Naive B cell (primary cell): ENCODE measurements at regions not wholly inside any gene's neighbourhood (a gene's known extent, or its start where the extent isn't known, plus 50 kb on each side); places are given as distances from the start of the nearest gene placed in this dataset.

Experiments
- ATAC-seq, 2 donors: fragments of 150-1000 bp; cut with Tn5 transposase; 2 replicates each; pipeline ENCODE4 v1.10.0; 2021; ENCODE audit warnings: low read depth in 2 of 2, mild to moderate bottlenecking in 2 of 2, moderate library complexity in 2 of 2
- DNase-seq: peaks from one replicate; pipeline ENCODE4 v3.0.0; 2022
- H3K27ac Mint-ChIP-seq, 6 donors: one replicate each; pipeline ENCODE4 v1.8.0; 2020 to 2022; ENCODE audit warnings: mild to moderate bottlenecking in 6 of 6, mixed read lengths in 6 of 6, moderate library complexity in 5 of 6, inconsistent platforms in 2 of 6
- H3K27me3 Mint-ChIP-seq, 3 donors: one replicate each; pipeline ENCODE4 v1.8.0; 2021 to 2022; ENCODE audit warnings: mixed read lengths in 3 of 3, mild to moderate bottlenecking in 1 of 3
- H3K36me3 Mint-ChIP-seq, 2 donors: one replicate each; pipeline ENCODE4 v1.8.0; 2020 to 2022; ENCODE audit warnings: mixed read lengths in 2 of 2, inconsistent platforms in 1 of 2, mild to moderate bottlenecking in 1 of 2
- H3K4me1 Mint-ChIP-seq, 3 donors: one replicate each; pipeline ENCODE4 v1.8.0; 2020 to 2022; ENCODE audit warnings: mixed read lengths in 3 of 3, inconsistent platforms in 1 of 3, mild to moderate bottlenecking in 1 of 3, moderate library complexity in 1 of 3
- H3K4me3 Mint-ChIP-seq, 8 donors: one replicate each; pipeline ENCODE4 v1.8.0; 2020 to 2022; ENCODE audit warnings: mild to moderate bottlenecking in 8 of 8, mixed read lengths in 8 of 8, moderate library complexity in 8 of 8, inconsistent platforms in 2 of 8
- H3K9me3 Mint-ChIP-seq, 7 donors: one replicate each; pipeline ENCODE4 v1.8.0; 2020 to 2022; ENCODE audit warnings: mixed read lengths in 7 of 7, mild to moderate bottlenecking in 5 of 7, inconsistent platforms in 2 of 7, moderate library complexity in 1 of 7

DNA sequence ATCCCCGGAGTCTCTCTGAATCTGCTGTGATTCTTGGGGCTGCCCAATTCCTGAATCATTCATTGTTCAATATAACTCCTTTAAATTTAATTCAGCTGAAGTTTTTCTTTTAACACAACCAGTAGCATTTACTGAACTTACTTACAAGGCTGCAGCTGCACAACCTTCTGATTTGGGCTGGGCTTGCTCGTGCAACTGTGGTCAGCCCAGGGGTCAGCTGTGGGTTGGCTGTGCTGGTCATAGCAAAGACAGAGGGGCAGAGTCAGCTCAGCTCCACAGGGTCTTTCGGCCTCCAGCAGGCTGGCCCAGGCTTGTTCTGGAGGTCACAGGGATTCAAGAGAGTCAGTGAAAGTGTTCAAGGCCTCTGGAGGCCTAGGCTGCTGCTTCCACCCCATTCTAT is 186.1 kb downstream of the MATN1 start:
- H3K4me3 Mint-ChIP-seq = no peak overlapping the region
- no peaks in the 10 kb centered on the region for H3K4me1 Mint-ChIP-seq
- H3K36me3 Mint-ChIP-seq = no peaks in the 10 kb centered on the region
- no peak overlapping the region for H3K27ac Mint-ChIP-seq
- ATAC-seq (no peak), DNase-seq (no peak)
- H3K9me3 Mint-ChIP-seq = peaks cover 0 to 6% (median 0%) of the 10 kb centered on the region in 7 donors
- H3K27me3 Mint-ChIP-seq = peaks cover 0 to 27% (median 24%) of the 10 kb centered on the region in 3 donors

DNA sequence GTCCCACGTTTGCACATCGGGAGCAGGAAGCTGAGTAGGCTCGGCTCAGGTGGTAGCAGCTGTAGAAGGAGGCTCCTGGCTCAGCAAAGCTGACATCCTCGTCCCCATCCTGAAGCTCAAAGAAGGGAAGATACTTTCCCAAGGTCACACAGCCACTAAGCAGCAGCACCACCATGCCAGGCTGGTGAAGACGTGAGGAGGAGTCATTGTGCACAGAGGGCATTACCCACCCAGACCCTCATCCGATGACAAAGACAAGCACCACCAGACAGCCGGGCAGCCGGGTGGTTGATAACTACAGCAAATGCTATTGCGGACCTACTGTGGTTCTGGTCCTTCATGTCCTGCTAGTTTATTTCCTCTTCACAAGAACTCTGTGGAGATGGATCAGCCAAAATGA is 186.9 kb downstream of the MATN1 start:
- ATAC-seq (no peak), DNase-seq (no peak)
- Mint-ChIP-seq H3K4me3 (no peak overlapping the region), H3K27ac (no peak overlapping the region), H3K27me3 (peaks cover 0 to 27% (median 24%) of the 10 kb centered on the region in 3 donors), H3K9me3 (peaks cover 0 to 6% (median 0%) of the 10 kb centered on the region in 7 donors), H3K36me3 (no peaks in the 10 kb centered on the region), H3K4me1 (no peaks in the 10 kb centered on the region)

DNA sequence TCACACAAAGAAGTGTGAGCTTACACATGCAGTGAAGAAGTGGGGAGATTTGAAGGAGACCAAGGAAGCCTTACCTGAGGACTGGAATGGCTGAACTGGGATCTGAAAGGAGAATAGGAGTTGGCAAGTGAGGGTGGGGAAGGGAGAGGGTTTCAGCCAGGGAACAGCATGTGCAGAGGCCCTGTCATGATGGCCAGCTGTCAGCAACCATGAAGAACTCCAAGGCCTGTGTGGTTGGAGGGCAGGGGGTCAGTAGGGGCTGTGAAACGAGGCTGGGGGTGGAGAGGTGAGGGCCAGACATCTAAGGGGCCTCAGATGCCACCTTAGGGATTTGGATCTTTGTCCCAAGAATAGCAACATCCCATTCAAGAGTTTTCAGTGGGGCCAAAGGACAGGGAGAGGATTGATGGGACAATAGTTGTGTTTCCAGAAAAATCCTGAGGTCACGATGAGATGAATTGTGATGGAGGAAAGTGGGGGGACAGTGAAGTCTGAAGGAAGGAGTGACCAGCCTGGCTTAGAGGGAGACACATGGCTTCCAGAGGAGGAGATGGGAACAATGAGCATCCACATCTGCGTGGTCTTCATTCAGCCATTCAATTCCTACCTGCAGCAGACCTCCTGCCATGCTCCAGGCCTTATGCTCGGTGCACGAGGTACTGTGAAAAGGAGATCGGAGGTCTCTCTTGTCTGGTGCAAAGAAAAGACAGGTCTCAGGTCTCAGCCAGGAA is 187.6 kb downstream of the MATN1 start:
- Mint-ChIP-seq H3K9me3 (peaks cover 0 to 6% (median 0%) of the 10 kb centered on the region in 7 donors), H3K27me3 (peaks cover 1 to 26% (median 26%) of the 10 kb centered on the region in 3 donors)

DNA sequence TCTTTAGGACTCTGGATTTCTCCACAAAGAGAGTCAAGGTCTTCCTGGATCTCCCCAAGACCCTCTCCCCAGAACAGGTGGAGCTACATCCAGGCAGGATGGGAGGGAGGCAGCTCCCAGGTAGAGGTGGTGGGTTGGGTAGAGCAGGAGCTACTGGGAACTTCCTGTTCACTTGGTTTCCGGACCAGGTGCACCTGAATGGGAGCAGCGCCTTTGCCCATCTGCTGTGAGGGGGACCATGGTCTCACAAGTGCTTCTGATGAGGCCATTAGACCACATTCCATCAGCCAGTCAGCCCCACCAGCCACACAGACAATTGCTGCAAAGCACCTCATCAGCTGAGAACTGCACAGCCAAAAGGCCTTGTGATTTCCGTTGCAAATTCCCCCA is 188.8 kb downstream of the MATN1 start:
- Mint-ChIP-seq H3K9me3 (peaks cover 0 to 6% (median 0%) of the 10 kb centered on the region in 7 donors), H3K36me3 (no peaks in the 10 kb centered on the region), H3K4me3 (no peak overlapping the region), H3K27ac (no peak overlapping the region), H3K4me1 (no peaks in the 10 kb centered on the region), H3K27me3 (peaks cover 3 to 32% (median 26%) of the 10 kb centered on the region in 3 donors)
- no peak for DNase-seq
- ATAC-seq = no peak

More for the DNA sequence above, 187.6 kb downstream of the MATN1 start:
- no peaks in the 10 kb centered on the region for H3K4me1 Mint-ChIP-seq
- ATAC-seq (no peak), DNase-seq (no peak)
- no peaks in the 10 kb centered on the region for H3K36me3 Mint-ChIP-seq
- H3K27ac Mint-ChIP-seq = no peak overlapping the region
- H3K4me3 Mint-ChIP-seq = no peak overlapping the region

DNA sequence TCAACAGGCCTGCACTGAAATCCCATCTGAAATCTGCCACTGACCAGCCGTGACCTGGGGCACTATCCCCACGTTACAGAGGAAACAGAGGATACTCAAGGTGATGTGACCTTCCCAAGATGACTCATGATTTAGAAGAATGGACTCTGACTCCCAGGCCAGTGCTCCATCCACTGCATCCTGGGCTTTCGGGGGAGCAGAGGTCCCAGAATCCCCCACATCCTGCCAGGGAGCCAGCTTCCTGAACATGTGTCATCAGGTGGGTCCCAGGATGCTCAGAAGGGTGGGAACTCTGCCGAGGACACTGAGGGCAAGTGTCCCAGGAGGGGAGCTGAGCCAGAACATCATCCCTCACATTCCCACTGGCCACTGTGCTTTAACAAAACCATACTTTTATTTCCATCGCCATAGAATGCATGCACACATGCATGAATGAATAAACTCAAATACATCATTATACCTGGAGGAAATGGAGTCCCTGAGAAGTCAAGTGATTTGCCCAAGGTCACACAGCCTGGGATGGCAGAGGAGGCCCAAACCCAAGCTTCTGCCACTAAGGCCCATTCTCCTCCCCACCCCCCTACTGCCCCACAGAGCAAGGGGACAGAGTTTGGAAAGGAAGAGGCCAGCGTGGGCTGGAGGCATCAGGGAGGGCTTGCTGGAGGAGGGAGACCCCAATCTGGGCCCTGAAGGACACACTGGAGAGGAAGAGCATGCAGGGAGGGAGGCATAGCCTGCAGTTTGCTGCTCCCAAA is 189.4 kb downstream of the MATN1 start:
- Mint-ChIP-seq H3K4me1 (no peaks in the 10 kb centered on the region), H3K27ac (no peak overlapping the region), H3K27me3 (peaks cover 3 to 32% (median 26%) of the 10 kb centered on the region in 3 donors), H3K36me3 (no peaks in the 10 kb centered on the region), H3K4me3 (no peak overlapping the region), H3K9me3 (peaks cover 0 to 6% (median 0%) of the 10 kb centered on the region in 7 donors)
- ATAC-seq (no peak), DNase-seq (no peak)

DNA sequence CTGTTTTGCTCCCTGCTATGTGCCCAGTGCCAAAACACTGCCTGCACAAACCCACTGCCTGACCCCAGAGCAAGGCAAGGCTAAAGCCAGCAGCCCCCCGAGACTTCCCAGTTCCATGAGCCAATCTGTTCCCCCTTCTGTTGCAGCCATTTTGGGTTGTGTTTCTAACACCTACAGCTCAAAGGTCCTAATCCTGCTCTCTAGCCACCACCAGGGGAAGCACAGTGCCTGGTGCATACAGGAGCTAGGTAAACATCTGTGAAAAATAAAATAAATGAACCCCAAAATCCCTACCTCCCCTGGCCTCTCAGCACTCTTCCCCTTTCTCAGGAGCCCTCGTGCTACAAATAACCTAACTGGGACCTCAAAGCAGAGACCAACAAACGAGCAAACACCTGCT is 190.2 kb downstream of the MATN1 start:
- ATAC-seq (no peak), DNase-seq (no peak)
- Mint-ChIP-seq H3K9me3 (peaks cover 0 to 6% (median 0%) of the 10 kb centered on the region in 7 donors), H3K27me3 (peaks cover 3 to 32% (median 26%) of the 10 kb centered on the region in 3 donors), H3K27ac (no peak overlapping the region), H3K36me3 (no peaks in the 10 kb centered on the region), H3K4me3 (no peak overlapping the region), H3K4me1 (no peaks in the 10 kb centered on the region)

DNA sequence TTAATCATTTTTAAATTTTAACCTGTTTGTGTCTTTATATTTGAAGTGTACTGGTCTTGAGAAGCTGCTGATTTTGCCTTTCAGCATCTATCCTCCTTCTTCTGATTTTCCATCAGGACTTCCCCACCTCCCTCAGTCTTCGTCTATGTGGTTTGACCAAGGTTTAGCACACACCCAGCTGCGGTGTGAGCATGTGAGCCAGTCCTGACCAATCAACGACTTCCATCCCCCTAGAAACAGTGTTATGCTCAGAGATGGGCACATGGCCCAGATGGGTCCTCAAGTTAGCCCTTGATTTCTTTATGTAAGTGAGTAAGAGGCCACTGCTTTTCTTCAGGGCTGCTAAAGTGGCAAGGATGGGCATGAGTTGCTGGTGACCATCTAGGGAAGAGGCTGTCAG is 190.8 kb downstream of the MATN1 start:
- Mint-ChIP-seq H3K4me1 (no peaks in the 10 kb centered on the region), H3K36me3 (no peaks in the 10 kb centered on the region), H3K27ac (no peak overlapping the region), H3K4me3 (no peak overlapping the region), H3K9me3 (peaks cover 0 to 6% (median 0%) of the 10 kb centered on the region in 7 donors), H3K27me3 (peaks cover 3 to 32% (median 29%) of the 10 kb centered on the region in 3 donors)
- no peak for DNase-seq
- no peak for ATAC-seq

DNA sequence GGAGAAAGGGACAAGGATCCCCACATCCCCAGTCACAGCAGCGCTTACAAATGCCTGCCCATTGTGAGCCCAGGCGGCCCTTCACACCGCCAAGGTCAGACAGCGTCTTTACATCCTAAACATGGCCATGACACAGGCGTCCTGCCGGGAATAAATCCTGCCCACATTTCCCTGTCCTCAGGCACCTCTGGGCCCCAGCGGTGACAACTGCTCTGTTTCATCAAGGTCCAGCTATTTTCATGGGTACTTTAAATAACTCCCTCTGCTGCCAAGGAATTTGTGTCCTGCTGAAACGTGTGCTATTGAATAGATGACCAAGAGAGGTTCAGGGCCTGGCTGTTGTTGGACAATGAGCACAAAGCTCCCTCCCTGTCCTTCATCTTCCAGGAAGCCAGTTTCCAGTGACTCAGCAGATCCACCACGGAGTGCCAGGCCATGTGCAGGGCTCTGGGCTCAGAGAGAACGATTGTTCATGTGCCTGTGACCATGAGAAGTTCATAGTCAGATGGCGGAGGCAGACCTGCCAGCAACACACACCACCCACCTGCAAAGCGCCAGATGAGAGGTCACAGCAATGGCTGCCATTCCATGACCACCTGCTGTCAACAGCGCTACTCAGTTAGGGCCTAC is 195.8 kb downstream of the MATN1 start:
- H3K27ac Mint-ChIP-seq = no peak overlapping the region
- ATAC-seq (no peak), DNase-seq (no peak)
- H3K4me3 Mint-ChIP-seq = no peak overlapping the region
- H3K27me3 Mint-ChIP-seq = peaks cover 15 to 35% (median 24%) of the 10 kb centered on the region in 3 donors
- peaks cover 0 to 3% (median 0%) of the 10 kb centered on the region in 7 donors for H3K9me3 Mint-ChIP-seq
- H3K4me1 Mint-ChIP-seq = no peaks in the 10 kb centered on the region
- no peaks in the 10 kb centered on the region for H3K36me3 Mint-ChIP-seq

DNA sequence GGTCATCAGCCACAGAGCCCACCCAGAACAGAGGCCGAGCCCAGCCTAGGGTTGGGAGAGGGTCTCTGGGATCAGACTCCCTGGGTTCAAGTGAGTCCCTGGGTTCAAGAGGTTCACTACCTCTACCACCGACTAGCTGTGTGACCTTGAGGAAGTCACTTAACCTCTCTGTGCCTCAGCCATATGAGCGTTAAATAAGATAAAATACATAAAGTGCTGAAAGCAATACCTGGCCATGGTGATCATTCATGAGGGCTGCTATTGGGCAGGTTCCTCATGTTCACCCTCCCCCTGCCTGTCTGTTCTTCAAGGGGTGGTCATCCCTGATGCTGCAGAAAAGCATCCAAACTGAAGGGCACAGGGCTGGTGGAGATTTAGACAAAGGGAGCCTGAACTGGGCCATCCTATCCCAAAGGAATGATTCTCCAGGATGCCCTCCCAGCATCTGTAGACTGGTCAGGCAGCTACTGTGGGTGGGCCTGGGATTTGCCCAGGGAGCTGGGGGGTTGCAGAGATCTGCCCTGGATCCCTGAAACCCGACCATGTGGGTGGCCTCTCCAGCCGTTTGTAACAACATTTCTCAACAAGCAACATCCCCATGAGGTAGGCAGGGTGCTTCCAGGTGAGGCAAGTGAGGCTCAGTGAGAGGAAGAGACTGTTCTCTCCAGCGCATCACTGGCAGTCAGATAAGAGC is 196.6 kb downstream of the MATN1 start:
- no peaks in the 10 kb centered on the region for H3K4me1 Mint-ChIP-seq
- H3K27me3 Mint-ChIP-seq = peaks cover 15 to 40% (median 31%) of the 10 kb centered on the region in 3 donors
- no peak overlapping the region for H3K27ac Mint-ChIP-seq

DNA sequence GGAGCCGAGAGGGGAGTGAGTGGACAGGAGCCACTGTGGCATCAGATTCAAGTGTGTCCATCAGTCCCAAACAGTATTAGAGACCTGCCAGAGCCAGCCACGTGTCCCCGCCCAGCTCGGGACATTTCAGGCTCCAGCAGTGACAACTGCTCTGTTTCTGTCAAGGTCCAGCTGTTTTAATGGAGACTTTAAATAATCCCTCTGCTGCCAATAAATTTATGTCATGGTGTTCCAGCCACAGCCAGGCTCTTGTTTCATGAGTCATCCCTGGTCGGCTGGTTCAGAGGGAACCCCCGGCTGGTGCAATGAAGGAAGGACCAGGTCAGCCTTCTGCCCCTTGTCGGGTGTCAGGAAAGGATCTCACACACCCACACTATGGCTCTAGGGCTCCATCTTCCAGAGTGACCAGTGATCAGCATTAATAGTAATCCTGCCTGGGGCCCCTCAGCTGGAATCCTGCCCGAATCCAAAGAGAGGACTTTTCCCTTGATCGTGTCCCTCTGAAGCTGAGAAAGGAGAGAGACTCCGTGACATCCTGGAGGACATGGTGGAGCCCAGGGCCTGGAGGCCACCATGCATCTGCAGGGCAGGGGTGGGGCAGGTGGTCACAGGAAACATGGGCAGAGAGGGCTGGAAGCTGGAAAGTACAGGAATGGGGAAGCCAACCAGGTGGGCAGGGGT is 197.3 kb downstream of the MATN1 start:
- no peaks in the 10 kb centered on the region for H3K36me3 Mint-ChIP-seq
- H3K27ac Mint-ChIP-seq = no peak overlapping the region
- H3K9me3 Mint-ChIP-seq = peaks cover 0 to 3% (median 0%) of the 10 kb centered on the region in 7 donors
- peaks cover 19 to 44% (median 37%) of the 10 kb centered on the region in 3 donors for H3K27me3 Mint-ChIP-seq
- DNase-seq (no peak), ATAC-seq (no peak)
- H3K4me3 Mint-ChIP-seq = no peak overlapping the region
- no peaks in the 10 kb centered on the region for H3K4me1 Mint-ChIP-seq

More for the DNA sequence above, 196.6 kb downstream of the MATN1 start:
- peaks cover 0 to 3% (median 0%) of the 10 kb centered on the region in 7 donors for H3K9me3 Mint-ChIP-seq
- no peaks in the 10 kb centered on the region for H3K36me3 Mint-ChIP-seq
- peak overlapping the region in 1 of 8 donors; percentile 5 for H3K4me3 Mint-ChIP-seq
- ATAC-seq = no peak
- DNase-seq = no peak

DNA sequence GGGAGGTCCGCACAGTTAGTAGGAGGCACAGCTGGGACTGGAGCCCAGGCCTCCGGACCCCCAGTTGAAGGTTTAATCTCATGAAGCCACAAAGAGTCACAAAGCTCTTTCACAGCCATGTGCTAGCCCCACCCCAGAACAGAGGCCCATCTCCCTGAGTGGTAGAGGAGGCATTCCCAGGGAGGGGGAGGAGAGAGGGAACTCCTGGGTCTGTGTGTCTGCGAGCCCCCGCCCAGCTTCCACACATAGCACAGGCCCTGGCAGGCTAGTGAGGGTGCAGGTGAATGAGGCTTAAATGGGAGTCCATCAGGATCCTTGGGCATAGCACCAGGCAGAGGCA is 197.8 kb downstream of the MATN1 start:
- DNase-seq = no peak
- Mint-ChIP-seq H3K4me1 (no peaks in the 10 kb centered on the region), H3K9me3 (peaks cover 0 to 3% (median 0%) of the 10 kb centered on the region in 7 donors), H3K4me3 (no peak overlapping the region), H3K36me3 (no peaks in the 10 kb centered on the region), H3K27me3 (peaks cover 16 to 41% (median 35%) of the 10 kb centered on the region in 3 donors), H3K27ac (no peak overlapping the region)
- ATAC-seq = no peak

DNA sequence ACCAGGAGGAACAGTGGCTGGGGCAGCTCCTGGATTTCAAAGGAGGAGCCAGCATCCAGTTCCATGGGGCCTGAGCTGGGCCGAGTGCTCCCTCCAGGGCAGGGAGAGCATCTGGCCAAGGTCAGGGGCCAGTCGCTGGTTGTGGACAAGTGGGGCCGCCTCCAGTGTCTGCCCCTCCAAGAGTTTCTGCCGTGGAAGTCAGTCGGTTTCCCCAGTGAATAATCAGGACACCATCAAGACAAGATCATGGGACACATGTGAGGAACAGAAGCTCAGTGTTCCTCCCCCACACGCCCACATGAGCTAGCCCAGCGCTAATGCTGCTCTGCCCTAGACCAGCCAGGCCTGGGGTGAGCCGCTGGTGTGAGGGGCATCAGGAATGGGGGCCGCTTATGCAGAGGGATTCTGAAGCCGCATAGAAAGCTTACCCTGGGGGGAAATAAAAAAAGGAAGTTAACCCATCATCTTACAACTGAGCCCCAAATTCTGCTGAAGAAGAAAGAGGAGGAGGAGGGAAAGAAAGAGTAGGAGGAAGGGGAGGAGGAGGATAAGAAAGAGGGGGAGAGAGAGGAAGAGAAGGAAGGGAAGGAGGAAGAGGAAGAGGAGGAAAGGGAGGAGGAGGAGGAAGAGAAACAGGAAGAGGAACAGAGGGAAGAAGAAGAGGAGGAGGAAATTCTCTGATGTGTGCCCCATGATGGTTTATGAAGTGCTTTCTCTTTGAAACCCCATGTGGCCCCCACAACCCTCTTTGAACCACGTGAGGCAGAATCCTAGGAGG is 198.4 kb downstream of the MATN1 start:
- peak overlapping the region in 1 of 6 donors; percentile 14 for H3K27ac Mint-ChIP-seq
- DNase-seq (no peak), ATAC-seq (no peak)
- no peaks in the 10 kb centered on the region for H3K4me1 Mint-ChIP-seq
- H3K36me3 Mint-ChIP-seq = no peaks in the 10 kb centered on the region
- H3K9me3 Mint-ChIP-seq = peaks cover 0 to 3% (median 0%) of the 10 kb centered on the region in 7 donors
- H3K27me3 Mint-ChIP-seq = peaks cover 15 to 36% (median 31%) of the 10 kb centered on the region in 3 donors
- H3K4me3 Mint-ChIP-seq = no peak overlapping the region
